H1 (cell line): ENCODE measurements at regions not wholly inside any gene's neighbourhood (a gene's known extent, or its start where the extent isn't known, plus 50 kb on each side); places are given as distances from the start of the nearest gene placed in this dataset.

Experiments
- CTCF ChIA-PET: fragments of 300-600 bp; sonication (Branson Sonifier 250); formaldehyde crosslinking; loops from one replicate; lab custom pipeline; 2021; ENCODE audit not compliant: partially characterized antibody; lab: Charles Lee
- POLR2A ChIA-PET: fragments of 300-600 bp; sonication (Branson Sonifier 250); formaldehyde crosslinking; loops from one replicate; lab custom pipeline; 2021; ENCODE audit warnings: inconsistent platforms; ENCODE audit not compliant: partially characterized antibody; lab: Charles Lee
- DNase-seq, 2 experiments: peaks; one replicate each; pipeline versions ENCODE4 v3.0.0 to v3.0.0-alpha.2; 2010 to 2022; ENCODE audit warnings: low spot score in 2 of 2, low read depth in 1 of 2, mixed read lengths in 1 of 2
- FAIRE-seq: peaks from 2 replicates; lab custom pipeline; 2011; peaks lifted over from hg19 to GRCh38; lab: Jason Lieb, UNC
- H2AFZ ChIP-seq: 2 replicates; pipeline ENCODE4 v1.8.1; 2012; ENCODE audit warnings: low read length, inconsistent platforms
- H2AK5ac ChIP-seq: 2 replicates; pipeline ENCODE4 v1.6.1; 2013; ENCODE audit warnings: low read depth, low read length
- H2BK120ac ChIP-seq: replicated peaks from 2 replicates; pipeline ENCODE3; 2013; ENCODE audit warnings: low read depth, low read length, inconsistent platforms
- H2BK12ac ChIP-seq: 2 replicates; pipeline ENCODE4 v1.6.1; 2013; ENCODE audit warnings: low read depth, low read length
- H2BK15ac ChIP-seq: 2 replicates; pipeline ENCODE4 v1.6.1; 2013; ENCODE audit warnings: low read length
- H2BK20ac ChIP-seq: 2 replicates; pipeline ENCODE4 v1.6.1; 2013; ENCODE audit warnings: low read length
- H2BK5ac ChIP-seq: 2 replicates; pipeline ENCODE4 v1.6.1; 2013; ENCODE audit warnings: low read depth, low read length
- H3K14ac ChIP-seq: 2 replicates; pipeline ENCODE4 v1.6.1; 2013; ENCODE audit warnings: inconsistent platforms; ENCODE audit not compliant: insufficient read length
- H3K18ac ChIP-seq: 2 replicates; pipeline ENCODE4 v1.6.1; 2013; ENCODE audit warnings: low read length; ENCODE audit errors: extremely low read depth
- H3K23ac ChIP-seq: 2 replicates; pipeline ENCODE4 v1.6.1; 2013; ENCODE audit warnings: inconsistent platforms; ENCODE audit not compliant: insufficient read length
- H3K23me2 ChIP-seq: 2 replicates; pipeline ENCODE4 v1.6.1; 2013; ENCODE audit warnings: low read depth, low read length
- H3K27ac ChIP-seq: 2 replicates; pipeline ENCODE4 v1.6.1; 2011; ENCODE audit warnings: low read depth, low read length, inconsistent platforms
- H3K27me3 ChIP-seq, 4 experiments: replicated peaks in 1 of 4; 1 replicate in 1 of 4; 2 replicates in 3 of 4; pipeline versions ENCODE4 v1.6.1 to v1.8.1; 2011 to 2013; ENCODE audit warnings: low read length in 3 of 4, mild to moderate bottlenecking in 3 of 4, inconsistent platforms in 2 of 4, mixed read lengths in 2 of 4, moderate library complexity in 1 of 4; ENCODE audit not compliant: control insufficient read depth in 3 of 4, insufficient read depth in 3 of 4; ENCODE audit errors: extremely low read depth in 1 of 4
- H3K36me3 ChIP-seq, 4 experiments: 2 replicates each; pipeline versions ENCODE4 v1.6.1 to v1.8.1; 2011 to 2013; ENCODE audit warnings: mild to moderate bottlenecking in 4 of 4, low read length in 3 of 4, moderate library complexity in 2 of 4, control low read depth in 1 of 4, inconsistent platforms in 1 of 4; ENCODE audit not compliant: insufficient read depth in 4 of 4, control insufficient read depth in 2 of 4
- H3K4ac ChIP-seq: replicated peaks from 2 replicates; pipeline ENCODE3; 2013; ENCODE audit warnings: low read length, low read depth, mixed read lengths, inconsistent platforms; ENCODE audit not compliant: insufficient read length
- H3K4me1 ChIP-seq, 4 experiments: replicated peaks in 1 of 4; 1 replicate in 1 of 4; 2 replicates in 3 of 4; pipeline versions ENCODE4 v1.6.1 to v1.8.1; 2011 to 2013; ENCODE audit warnings: low read length in 3 of 4, inconsistent platforms in 2 of 4, mixed read lengths in 1 of 4; ENCODE audit not compliant: insufficient read depth in 4 of 4, control insufficient read depth in 3 of 4
- H3K4me2 ChIP-seq, 2 experiments: 2 replicates each; pipeline versions ENCODE4 v1.6.1 to v1.8.1; 2011 to 2013; ENCODE audit warnings: low read depth in 2 of 2, low read length in 2 of 2, control low read depth in 1 of 2, inconsistent platforms in 1 of 2, mild to moderate bottlenecking in 1 of 2; ENCODE audit not compliant: insufficient read depth in 1 of 2
- H3K4me3 ChIP-seq, 4 experiments: fragments of 200-600, 300-600 bp in 1 of 4; sonication (generic), shearing (Covaris generic), sonication (Bioruptor Twin) in 1 of 4; 2 replicates each; pipeline versions ENCODE4 v1.5.1 to v1.8.1; 2011 to 2016; ENCODE audit warnings: low read length in 4 of 4, low read depth in 3 of 4, control low read depth in 2 of 4, inconsistent platforms in 2 of 4, mild to moderate bottlenecking in 2 of 4, mixed read lengths in 1 of 4, moderate library complexity in 1 of 4; ENCODE audit not compliant: insufficient read depth in 2 of 4; ENCODE audit errors: extremely low read depth in 1 of 4
- H3K56ac ChIP-seq: replicated peaks from 2 replicates; pipeline ENCODE3; 2013; ENCODE audit warnings: low read depth, mild to moderate bottlenecking, mixed read lengths, low read length, inconsistent platforms; ENCODE audit not compliant: insufficient read length
- H3K79me1 ChIP-seq: 2 replicates; pipeline ENCODE4 v1.6.1; 2013; ENCODE audit warnings: low read depth, low read length, control low read depth
- H3K79me2 ChIP-seq, 2 experiments: 2 replicates each; pipeline versions ENCODE4 v1.6.1 to v1.8.1; 2012 to 2013; ENCODE audit warnings: low read length in 2 of 2, mild to moderate bottlenecking in 2 of 2, inconsistent platforms in 1 of 2; ENCODE audit not compliant: insufficient read depth in 2 of 2, control insufficient read depth in 1 of 2
- H3K9ac ChIP-seq, 4 experiments: replicated peaks in 1 of 4; 1 replicate in 1 of 4; 2 replicates in 3 of 4; pipeline versions ENCODE4 v1.6.1 to v1.8.1; 2011 to 2013; ENCODE audit warnings: low read depth in 3 of 4, low read length in 3 of 4, control low read depth in 2 of 4, mild to moderate bottlenecking in 2 of 4, moderate library complexity in 2 of 4, inconsistent platforms in 1 of 4; ENCODE audit errors: extremely low read depth in 1 of 4
- H3K9me3 ChIP-seq, 2 experiments: 2 replicates each; pipeline versions ENCODE4 v1.6.1 to v1.8.1; 2012 to 2013; ENCODE audit warnings: mild to moderate bottlenecking in 2 of 2, moderate library complexity in 2 of 2, control low read depth in 1 of 2, inconsistent platforms in 1 of 2, low read depth in 1 of 2, low read length in 1 of 2, mixed read lengths in 1 of 2; ENCODE audit not compliant: insufficient read depth in 2 of 2
- H4K20me1 ChIP-seq, 2 experiments: replicated peaks in 1 of 2; 2 replicates each; pipeline versions ENCODE3 to v1.8.1; 2011 to 2013; ENCODE audit warnings: inconsistent platforms in 2 of 2, low read length in 2 of 2, mild to moderate bottlenecking in 1 of 2; ENCODE audit not compliant: insufficient read depth in 2 of 2, control insufficient read depth in 1 of 2
- H4K5ac ChIP-seq: 2 replicates; pipeline ENCODE4 v1.6.1; 2013; ENCODE audit warnings: low read length, low read depth, mixed read lengths, inconsistent platforms; ENCODE audit not compliant: insufficient read length
- H4K8ac ChIP-seq: 2 replicates; pipeline ENCODE4 v1.8.0; 2013; ENCODE audit warnings: mild to moderate bottlenecking, moderate library complexity, low read length, inconsistent platforms; ENCODE audit not compliant: insufficient read depth; ENCODE audit errors: extremely low read depth
- H4K91ac ChIP-seq: replicated peaks from 2 replicates; pipeline ENCODE3; 2013; ENCODE audit warnings: low read length, mixed read lengths, inconsistent platforms; ENCODE audit not compliant: insufficient read length
- BRCA1 ChIP-seq: IDR thresholded peaks from 2 replicates; pipeline ENCODE4 v1.6.1; 2012; ENCODE audit warnings: low read depth, low read length, improper control_type of control experiment
- RAD21 ChIP-seq, 2 experiments: IDR thresholded peaks in 1 of 2; conservative IDR thresholded peaks in 1 of 2; 2 replicates each; pipeline ENCODE4 v1.6.1; 2011; ENCODE audit warnings: low read depth in 2 of 2, low read length in 2 of 2, improper control_type of control experiment in 1 of 2, inconsistent platforms in 1 of 2, mild to moderate bottlenecking in 1 of 2, moderate library complexity in 1 of 2
- WGBS, 2 experiments: shearing (Covaris generic) in 1 of 2; methylation state at CpG; one replicate each; pipeline versions ENCODE4 v1.1.6 to v1.1.7; 2013 to 2015; ENCODE audit warnings: low lambda C conversion rate in 2 of 2, mixed read lengths in 2 of 2, inconsistent platforms in 1 of 2, low coverage in 1 of 2, missing lambda C conversion rate in 1 of 2; ENCODE audit not compliant: insufficient replicate concordance in 2 of 2, insufficient coverage in 1 of 2, insufficient read length in 1 of 2; ENCODE audit errors: extremely low coverage in 1 of 2, missing lambda C conversion rate in 1 of 2; 5-methylcytosine and 5-hydroxymethylcytosine counted together

GRCh38 chr2:23292024-23292423 lies 93.0 kb upstream of the KLHL29 start:
- no peak overlapping the region for H2BK15ac ChIP-seq
- H2BK120ac ChIP-seq = no peak overlapping the region
- no peak overlapping the region for H2BK20ac ChIP-seq
- no peak overlapping the region for H3K9ac ChIP-seq
- H4K5ac ChIP-seq = no peak overlapping the region
- no peaks in the 10 kb centered on the region for H4K20me1 ChIP-seq
- ChIA-PET POLR2A (no interaction called here), CTCF (interaction anchor here (1.2 to 1.4 kb wide), 2 partner anchors 17 to 92 kb away, joined by 3 to 5 read pairs; no protein-coding TSS in a partner anchor)
- H3K14ac ChIP-seq = no peak overlapping the region
- WGBS, 2 experiments = 88% methylated on average over 3 of the region's 3 CpGs; no CpG with 5 or more reads in 1 of the 2 experiments
- no peak overlapping the region for H2AK5ac ChIP-seq
- H2BK5ac ChIP-seq = no peak overlapping the region
- TF ChIP-seq RAD21 (IDR thresholded peaks at IDR 0.05 in 1 of 2, conservative IDR thresholded peaks at IDR 0.05 in 1 of 2; ENCODE audit: low read depth in 2 of 2, low read length in 2 of 2) (peak in 1 of 2 experiments; percentile 21; a peak in 1 of 4 replicates), BRCA1 (no peak)
- no peak overlapping the region for H3K4ac ChIP-seq
- H4K8ac ChIP-seq = no peak overlapping the region
- H2AFZ ChIP-seq = no peak overlapping the region
- no peaks in the 10 kb centered on the region for H3K79me2 ChIP-seq
- H2BK12ac ChIP-seq = no peak overlapping the region
- H3K4me1 ChIP-seq = no peaks in the 10 kb centered on the region
- no peak overlapping the region for H4K91ac ChIP-seq
- H3K23ac ChIP-seq = no peak overlapping the region
- no peak overlapping the region for H3K27ac ChIP-seq
- no peaks in the 10 kb centered on the region for H3K9me3 ChIP-seq
- no peaks in the 10 kb centered on the region for H3K23me2 ChIP-seq
- no peaks in the 10 kb centered on the region for H3K27me3 ChIP-seq
- H3K79me1 ChIP-seq = no peaks in the 10 kb centered on the region
- FAIRE-seq (no peak), DNase-seq (no peak)
- H3K4me3 ChIP-seq = no peak overlapping the region
- H3K56ac ChIP-seq = no peak overlapping the region
- H3K4me2 ChIP-seq = no peak overlapping the region
- H3K36me3 ChIP-seq = no peaks in the 10 kb centered on the region
- no peak overlapping the region for H3K18ac ChIP-seq
